Mammary epithelial cell (primary cell): ENCODE measurements at regions not wholly inside any gene's neighbourhood (a gene's known extent, or its start where the extent isn't known, plus 50 kb on each side); places are given as distances from the start of the nearest gene placed in this dataset.

ENCODE experiments used
- CTCF ChIP-seq, 2 donors: IDR thresholded peaks in 1 of 2; conservative IDR thresholded peaks in 1 of 2; 2 replicates each; pipeline ENCODE4 v1.5.1; 2011 to 2012; ENCODE audit warnings: inconsistent platforms in 2 of 2, low read length in 2 of 2, mild to moderate bottlenecking in 2 of 2, control low read depth in 1 of 2, low read depth in 1 of 2; ENCODE audit not compliant: insufficient read depth in 1 of 2; ENCODE audit errors: extremely low read depth in 1 of 2
- EZH2 ChIP-seq: IDR thresholded peaks from 2 replicates; pipeline ENCODE4 v1.6.1; 2012; ENCODE audit warnings: low read length, inconsistent platforms, borderline replicate concordance

GRCh38 chrX:108947205-108947604 lies 210.8 kb upstream of the IRS4 start:
- no peak for TF ChIP-seq EZH2
- TF ChIP-seq CTCF (conservative IDR thresholded peaks at IDR 0.05 in 1 of 2, IDR thresholded peaks at IDR 0.05 in 1 of 2; ENCODE audit: extremely low read depth in 1 of 2, insufficient read depth in 1 of 2, low read depth in 1 of 2, low read length in 2 of 2): no peak
